ENCODE measurements at regions not wholly inside any gene's neighbourhood (a gene's known extent, or its start where the extent isn't known, plus 50 kb on each side); places are given as distances from the start of the nearest gene placed in this dataset.
"Not testable (repeated sequence)": the region's sequence is repeated elsewhere in the genome, so short reads cannot be mapped to it uniquely, and the experiment has no call there.

GRCh38 chr1:173300061-173301044 lies 93.2 kb upstream of the TNFSF4 start:
- DNase-seq = no peak

- DNase-seq = no peak
These were observed 94.4 kb upstream of the TNFSF4 start for GRCh38 chr1:173301507-173301906.

GRCh38 chr1:173302366-173302765 lies 95.2 kb upstream of the TNFSF4 start:
- DNase-seq = no peak

GRCh38 chr1:173302890-173303829 lies 96.0 kb upstream of the TNFSF4 start:
- no peak for DNase-seq

- DNase-seq = no peak
These were observed 96.9 kb upstream of the TNFSF4 start for GRCh38 chr1:173303984-173304383.

- no peak for DNase-seq
These were observed 97.5 kb upstream of the TNFSF4 start for GRCh38 chr1:173304529-173305227.

- no peak for DNase-seq
These were observed 100.7 kb upstream of the TNFSF4 start for GRCh38 chr1:173307845-173308244.

GRCh38 chr1:173314656-173315055 lies 107.5 kb upstream of the TNFSF4 start:
- no peak for DNase-seq

- no peak for DNase-seq
These were observed 108.2 kb upstream of the TNFSF4 start for GRCh38 chr1:173315296-173315695.

GRCh38 chr1:173318788-173319187 lies 111.7 kb upstream of the TNFSF4 start:
- no peak for DNase-seq

GRCh38 chr1:173324352-173324751 lies 117.2 kb upstream of the TNFSF4 start:
- not testable (repeated sequence) for DNase-seq

GRCh38 chr1:173327987-173328386 lies 120.9 kb upstream of the TNFSF4 start:
- DNase-seq = not testable (repeated sequence)

GRCh38 chr1:173328961-173329360 lies 121.8 kb upstream of the TNFSF4 start:
- DNase-seq = no peak

GRCh38 chr1:173329726-173330125 lies 122.6 kb upstream of the TNFSF4 start:
- DNase-seq = no peak

- DNase-seq = no peak
These were observed 123.2 kb upstream of the TNFSF4 start for GRCh38 chr1:173330149-173330951.

GRCh38 chr1:173330952-173331548 lies 123.9 kb upstream of the TNFSF4 start:
- not testable (repeated sequence) for DNase-seq

GRCh38 chr1:173332026-173332425 lies 124.9 kb upstream of the TNFSF4 start:
- DNase-seq = no peak

- DNase-seq = no peak
These were observed 126.5 kb upstream of the TNFSF4 start for GRCh38 chr1:173333581-173333980.

GRCh38 chr1:173337126-173337525 lies 130.0 kb upstream of the TNFSF4 start:
- DNase-seq = no peak

GRCh38 chr1:173341307-173341706 lies 134.2 kb upstream of the TNFSF4 start:
- DNase-seq = no peak

- no peak for DNase-seq
These were observed 134.8 kb upstream of the TNFSF4 start for GRCh38 chr1:173341971-173342370.

- DNase-seq = no peak
These were observed 134.4 kb upstream of the PRDX6 start for GRCh38 chr1:173342736-173343135.

All from stimulated activated CD4-positive, alpha-beta T cell treated with anti-CD3 and anti-CD28 coated beads, Interleukin-4, amount 100 ng/mL, for 24 hours (primary cell).